Activated CD8-positive, alpha-beta memory T cell treated with anti-CD3 and anti-CD28 coated beads, Interleukin-2, amount 50 U/mL, for 24 hours (primary cell): ENCODE measurements at regions not wholly inside any gene's neighbourhood (a gene's known extent, or its start where the extent isn't known, plus 50 kb on each side); places are given as distances from the start of the nearest gene placed in this dataset.

Source experiments
- DNase-seq: peaks from one replicate; pipeline ENCODE4 v3.0.0-alpha.2; 2020; ENCODE audit errors: extremely low read depth

DNA sequence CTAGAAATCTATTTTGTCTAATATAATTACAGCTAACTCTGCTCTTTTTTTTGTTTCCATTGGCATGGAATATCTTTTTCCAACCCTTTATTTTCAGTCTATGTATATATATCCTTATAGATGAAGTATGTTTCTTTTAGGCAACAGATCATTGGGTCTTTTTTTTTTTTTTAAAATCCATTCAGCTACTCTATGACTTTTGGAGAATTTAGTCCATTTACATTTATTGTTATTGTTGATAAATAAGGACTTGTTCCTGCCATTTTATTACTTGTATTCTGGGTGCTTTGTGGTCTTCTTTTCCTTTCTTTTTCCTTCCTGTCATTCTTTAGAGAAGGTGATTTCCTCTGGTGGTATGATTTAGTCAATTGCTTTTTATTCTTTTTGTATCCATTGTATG lies 296.8 kb downstream of the SMARCA2 start:
- no peak for DNase-seq

DNA sequence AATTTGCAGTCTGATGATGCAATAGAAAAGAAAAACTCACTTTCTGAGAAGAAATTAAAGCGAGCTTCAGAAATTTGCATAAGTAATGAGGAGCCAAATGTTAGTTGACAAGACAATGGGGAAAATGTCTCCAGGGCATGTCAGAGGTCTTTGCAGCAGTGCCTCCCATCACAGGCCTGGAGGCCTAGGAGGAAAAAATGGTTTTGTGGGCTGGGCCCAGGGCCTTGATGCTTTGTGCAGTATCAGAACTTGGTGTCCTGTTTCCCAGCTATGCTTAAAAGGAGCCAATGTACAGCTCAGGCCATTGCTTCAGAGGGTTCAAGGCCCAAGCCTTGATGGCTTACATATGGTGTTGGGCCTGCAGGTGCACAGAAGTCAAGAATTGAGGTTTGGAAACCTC lies 298.4 kb downstream of the SMARCA2 start:
- DNase-seq: no peak

DNA sequence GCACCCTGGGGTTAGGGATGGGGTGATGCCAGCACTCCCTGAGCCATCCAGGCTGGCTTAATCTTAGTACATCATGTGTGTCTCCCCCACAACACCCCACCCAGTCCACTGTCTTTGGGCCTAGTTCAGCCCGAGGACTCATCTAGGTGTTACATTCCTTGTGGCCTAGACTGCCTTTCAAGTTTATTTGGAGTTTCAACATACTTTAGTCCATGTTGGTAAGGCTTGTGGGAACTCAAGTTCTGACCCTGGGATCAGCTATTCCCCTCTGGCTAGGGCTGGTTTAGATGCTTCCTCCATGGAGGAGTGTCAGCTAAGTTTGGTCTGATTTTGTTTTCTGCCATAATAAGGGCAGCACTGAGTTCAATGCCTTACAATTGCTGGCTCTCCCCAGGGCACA lies 302.4 kb downstream of the SMARCA2 start:
- DNase-seq: no peak

DNA sequence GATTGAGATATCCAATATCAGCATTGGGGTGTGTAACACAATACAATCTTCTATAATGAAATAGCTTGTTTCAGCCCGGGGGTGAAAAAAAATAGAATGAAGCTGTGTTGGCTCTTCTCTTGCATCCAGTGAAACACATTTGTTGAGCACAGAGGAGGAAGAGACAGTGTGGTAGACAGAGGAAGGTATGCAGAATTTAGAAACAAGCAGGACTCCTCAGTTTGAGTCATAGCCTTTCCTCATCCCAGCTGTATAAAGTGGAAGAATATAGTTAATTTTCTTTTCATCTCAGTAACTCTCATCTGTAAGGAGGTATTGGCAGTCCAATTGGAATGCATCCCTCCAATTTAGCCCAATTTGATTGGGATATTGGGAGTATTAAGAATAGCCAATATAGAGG lies 302.2 kb upstream of the VLDLR start:
- DNase-seq: no peak

DNA sequence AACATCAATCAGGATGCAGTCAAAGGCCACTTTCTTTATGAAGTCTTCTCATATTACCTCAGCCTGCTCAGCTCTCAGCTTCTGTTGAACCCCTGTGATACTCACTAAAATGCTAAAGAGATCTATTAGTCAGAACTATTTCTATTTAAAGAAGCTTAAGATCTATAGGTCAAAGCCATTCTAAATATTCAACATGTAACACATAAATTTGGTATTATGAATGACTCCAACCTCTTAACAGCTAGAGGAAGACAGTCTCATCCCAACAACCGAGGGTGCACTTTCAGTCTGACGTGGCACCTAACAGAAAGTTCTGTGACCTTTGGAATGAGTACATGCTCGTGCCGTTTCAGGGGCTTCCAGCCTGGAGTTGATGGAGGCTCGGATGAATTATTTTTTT lies 301.5 kb upstream of the VLDLR start:
- DNase-seq: no peak

DNA sequence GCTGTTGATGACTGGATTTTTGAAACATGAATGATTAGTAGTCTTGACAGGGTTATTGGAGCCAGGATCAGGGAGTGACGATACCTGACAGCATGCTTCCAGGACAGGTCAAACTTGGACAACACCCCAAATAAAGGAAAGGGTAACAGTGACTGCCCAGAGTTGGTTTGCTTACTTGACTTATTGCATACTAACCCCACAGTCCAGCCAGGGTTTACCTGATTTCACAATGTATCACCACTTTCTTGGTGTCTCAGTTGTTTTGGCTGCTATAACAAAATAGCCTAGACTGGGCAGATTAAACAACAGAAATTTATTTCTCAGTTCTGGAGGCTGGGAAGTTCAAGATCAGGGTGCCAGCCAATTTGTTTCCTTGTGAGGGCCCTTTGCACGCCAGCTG lies 301.0 kb upstream of the VLDLR start:
- DNase-seq: no peak

DNA sequence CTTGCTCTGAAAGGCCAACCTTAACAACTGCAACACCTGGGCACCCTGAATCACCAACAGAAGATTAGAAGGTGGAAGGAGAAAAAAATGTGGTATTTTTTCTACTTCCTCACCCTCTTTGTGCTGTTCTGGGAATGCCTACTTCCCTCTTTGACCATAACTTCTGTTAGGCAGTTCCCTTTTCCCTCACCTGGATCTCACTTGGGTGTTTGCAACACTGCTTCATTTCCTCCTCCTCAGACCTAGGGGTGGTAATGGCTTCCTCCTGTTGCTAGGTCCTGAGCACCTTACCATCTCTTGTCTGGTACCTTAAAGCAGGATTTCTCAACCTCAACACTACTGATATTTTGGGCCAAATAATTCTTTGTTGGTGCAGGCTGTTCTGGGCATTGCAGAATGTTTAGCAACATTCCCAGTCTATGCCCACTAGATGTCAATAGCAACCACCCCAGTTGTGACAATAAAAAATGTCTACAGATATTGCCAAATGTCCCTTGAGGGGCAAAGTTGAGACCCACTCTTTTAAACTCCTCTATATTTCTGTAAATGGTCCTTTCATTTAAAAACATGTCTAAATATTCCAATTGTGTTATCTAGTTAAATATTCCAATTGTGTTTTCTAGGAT lies 300.0 kb upstream of the VLDLR start:
- no peak for DNase-seq

GRCh38 chr9:2324742-2325141 lies 296.8 kb upstream of the VLDLR start:
- no peak for DNase-seq

- no peak for DNase-seq
These were observed 288.9 kb upstream of the VLDLR start for GRCh38 chr9:2332663-2333062.

DNA sequence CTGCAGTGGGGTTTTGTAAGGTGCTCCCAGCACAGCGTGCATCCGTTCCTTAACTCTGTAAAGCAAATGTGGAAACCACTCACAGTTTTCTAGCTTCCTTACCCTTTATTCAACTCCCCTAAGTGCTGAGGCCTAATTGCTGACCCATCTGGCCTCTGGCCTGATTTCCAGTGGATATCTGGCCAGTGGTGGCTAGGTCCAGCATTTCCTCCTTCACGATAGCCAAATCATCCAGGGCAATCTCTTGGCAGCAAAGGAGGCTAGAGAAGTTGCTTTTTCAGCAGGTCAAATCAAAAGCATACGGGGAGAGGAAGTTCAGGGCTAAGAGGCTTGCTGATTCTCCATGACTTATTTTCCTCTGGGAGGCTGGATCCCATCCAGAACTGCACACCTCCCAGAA lies 286.3 kb upstream of the VLDLR start:
- DNase-seq: no peak

DNA sequence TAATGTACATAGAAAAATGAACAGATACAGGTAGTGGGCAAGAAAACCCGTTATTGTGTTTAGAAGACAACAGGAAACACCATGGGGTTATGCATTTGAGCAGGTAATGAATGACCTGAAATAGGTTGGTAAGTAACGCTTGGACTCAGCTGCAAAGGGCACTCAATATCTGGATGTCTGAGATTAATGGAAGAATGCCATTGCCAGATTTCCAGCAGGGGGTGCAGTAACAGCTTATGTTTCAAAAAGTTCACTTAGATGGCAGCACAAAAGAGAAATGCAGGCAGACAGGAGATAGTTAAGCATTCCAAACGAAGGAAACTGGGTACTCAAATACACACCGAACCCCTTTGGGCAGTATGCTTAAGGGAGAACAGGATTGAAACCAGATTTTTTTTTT lies 285.5 kb upstream of the VLDLR start:
- no peak for DNase-seq

GRCh38 chr9:2337131-2337530 lies 284.5 kb upstream of the VLDLR start:
- no peak for DNase-seq

GRCh38 chr9:2337627-2338026 lies 284.0 kb upstream of the VLDLR start:
- DNase-seq: no peak

- DNase-seq: no peak
These were observed 282.7 kb upstream of the VLDLR start for GRCh38 chr9:2338777-2339365.

DNA sequence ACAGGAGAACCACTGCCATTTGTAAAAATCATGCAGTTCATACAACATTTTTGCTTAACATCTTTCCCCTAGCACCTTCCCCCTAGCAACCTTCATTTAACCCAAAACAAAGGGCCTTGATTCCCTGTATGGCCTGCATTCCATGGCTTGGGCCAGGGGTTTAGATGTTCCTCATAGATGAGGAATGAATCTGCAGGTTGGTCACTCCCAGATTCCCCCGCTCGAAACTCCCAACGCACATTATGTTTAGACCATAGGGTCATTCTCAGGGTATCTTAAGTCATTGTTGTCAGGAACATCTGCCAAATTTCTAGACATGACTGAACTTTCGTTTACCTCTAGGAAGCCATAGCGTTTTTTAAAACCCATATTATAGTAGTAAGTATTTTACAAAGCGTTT lies 282.2 kb upstream of the VLDLR start:
- no peak for DNase-seq

DNA sequence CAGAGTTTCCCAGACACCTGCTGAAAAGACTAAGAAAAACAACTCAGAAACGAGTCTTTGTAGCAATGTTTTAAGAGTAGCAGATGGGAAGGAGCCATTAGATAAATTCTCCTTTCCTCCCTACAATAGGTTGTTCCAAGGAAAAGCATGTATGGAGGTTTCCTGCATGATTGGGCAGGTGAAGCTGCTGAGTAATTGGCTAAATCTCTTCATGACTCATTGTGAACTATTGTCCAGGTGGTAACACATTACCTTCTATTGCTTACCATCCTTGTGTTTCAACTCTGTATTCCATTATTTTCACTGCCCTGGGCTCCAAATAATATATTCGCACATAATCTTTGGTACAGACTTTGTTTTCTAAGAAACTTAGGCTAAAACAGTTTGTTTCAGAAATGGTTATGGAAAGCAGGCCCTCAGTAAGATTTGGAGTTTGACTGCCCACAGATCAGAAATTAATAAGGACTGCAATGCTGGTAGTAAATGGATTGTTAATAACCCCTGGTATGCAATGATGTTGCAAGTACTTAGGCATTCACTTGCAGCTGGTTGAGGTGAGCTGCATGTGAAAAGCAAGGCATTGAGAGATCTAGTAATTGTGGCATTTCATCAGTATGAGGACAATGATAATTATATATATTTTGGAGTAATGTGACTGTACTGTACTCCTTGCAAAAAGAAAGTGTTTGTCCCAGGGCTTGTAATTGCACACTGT lies 281.4 kb upstream of the VLDLR start:
- no peak for DNase-seq

DNA sequence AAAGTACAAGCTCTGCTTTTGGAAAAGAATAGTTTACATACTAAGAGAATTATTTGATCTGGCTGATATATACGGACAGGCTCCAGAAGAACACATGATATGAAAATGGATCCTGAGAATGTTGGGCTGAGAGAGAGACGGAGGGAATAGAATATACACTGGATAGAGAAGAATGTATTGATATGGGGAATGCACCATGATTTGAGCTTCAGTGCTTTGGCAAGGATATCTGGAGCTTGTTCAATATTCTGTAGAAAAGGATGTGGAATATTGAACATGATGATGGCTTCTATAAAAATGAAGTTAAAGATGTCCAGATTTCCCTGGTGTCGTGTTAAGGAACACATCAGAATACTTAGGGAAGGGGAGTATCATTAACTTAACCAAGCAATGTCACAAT lies 280.5 kb upstream of the VLDLR start:
- DNase-seq: no peak

GRCh38 chr9:2341956-2342355 lies 279.6 kb upstream of the VLDLR start:
- no peak for DNase-seq

DNA sequence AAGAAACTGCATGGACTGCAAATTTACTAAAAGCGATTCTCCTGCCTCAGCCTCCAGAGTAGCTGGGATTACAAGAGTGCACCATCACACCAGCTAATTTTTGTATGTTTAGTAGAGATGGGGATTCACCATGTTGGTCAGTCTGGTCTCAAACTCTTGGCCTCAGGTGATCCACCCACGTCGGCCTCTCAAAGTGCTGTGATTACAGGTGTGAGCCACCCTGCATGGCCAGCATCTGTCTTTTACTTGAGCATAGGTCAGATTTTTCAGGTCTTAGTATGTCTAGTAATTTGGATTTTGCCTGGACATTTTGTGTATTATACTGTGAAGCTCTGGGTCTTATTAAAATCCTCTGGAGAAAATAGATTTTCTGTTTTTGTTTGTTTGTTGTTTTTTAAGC lies 277.8 kb upstream of the VLDLR start:
- DNase-seq: no peak

GRCh38 chr9:2344436-2344835 lies 277.2 kb upstream of the VLDLR start:
- no peak for DNase-seq

GRCh38 chr9:2345013-2345412 lies 276.6 kb upstream of the VLDLR start:
- no peak for DNase-seq

GRCh38 chr9:2346277-2346913 lies 275.2 kb upstream of the VLDLR start:
- DNase-seq: no peak

- DNase-seq: no peak
These were observed 270.3 kb upstream of the VLDLR start for GRCh38 chr9:2351324-2351723.
